Naive thymus-derived CD4-positive, alpha-beta T cell (primary cell): ENCODE measurements at regions not wholly inside any gene's neighbourhood (a gene's known extent, or its start where the extent isn't known, plus 50 kb on each side); places are given as distances from the start of the nearest gene placed in this dataset.
A peak's percentile ranks its signal among the peaks of the same experiment; 100 is the strongest.

ENCODE experiments used
- ATAC-seq: fragments of 150-1000 bp; cut with Tn5 transposase; 2 replicates; pipeline ENCODE4 v1.10.0; 2021; ENCODE audit warnings: mild to moderate bottlenecking, moderate library complexity
- CTCF ChIA-PET: fragments of 350-600 bp; sonication (Branson Sonifier 250); formaldehyde crosslinking; loops from one replicate; lab custom pipeline; 2021; ENCODE audit warnings: antibody characterized with exemption; lab: Charles Lee
- POLR2A ChIA-PET: fragments of 350-600 bp; sonication (Branson Sonifier 250); formaldehyde crosslinking; loops from one replicate; lab custom pipeline; 2021; ENCODE audit warnings: antibody characterized with exemption, inconsistent platforms; lab: Charles Lee
- DNase-seq, 9 donors: peaks; one replicate each; pipeline versions ENCODE4 v3.0.0 to v3.0.0-alpha.2; 2020 to 2022; ENCODE audit warnings: mixed read lengths in 1 of 9
- H3K27ac ChIP-seq: one replicate; pipeline ENCODE4 v1.7.0; 2013; ENCODE audit warnings: mild to moderate bottlenecking, low read depth, low read length, moderate library complexity
- H3K27me3 ChIP-seq, 2 donors: one replicate each; pipeline ENCODE4 v1.7.0; 2013; ENCODE audit warnings: low read length in 2 of 2, mild to moderate bottlenecking in 2 of 2, moderate library complexity in 2 of 2; ENCODE audit not compliant: control insufficient read depth in 2 of 2, insufficient read depth in 2 of 2
- H3K36me3 ChIP-seq, 3 experiments: 1 replicate in 2 of 3; 2 replicates in 1 of 3; pipeline ENCODE4 v1.7.0; 2013; ENCODE audit warnings: low read length in 3 of 3, mild to moderate bottlenecking in 3 of 3, moderate library complexity in 1 of 3; ENCODE audit not compliant: insufficient read depth in 3 of 3, control insufficient read depth in 2 of 3
- H3K4me1 ChIP-seq, 2 donors: one replicate each; pipeline ENCODE4 v1.7.0; 2013; ENCODE audit warnings: low read length in 2 of 2, mild to moderate bottlenecking in 2 of 2, moderate library complexity in 1 of 2; ENCODE audit not compliant: control insufficient read depth in 2 of 2, insufficient read depth in 2 of 2
- H3K4me3 ChIP-seq: 2 replicates; pipeline ENCODE4 v1.7.0; 2013; ENCODE audit warnings: mild to moderate bottlenecking, low read length
- H3K9me3 ChIP-seq, 3 experiments: 1 replicate in 2 of 3; 2 replicates in 1 of 3; pipeline ENCODE4 v1.7.0; 2013; ENCODE audit warnings: low read length in 3 of 3; ENCODE audit not compliant: control insufficient read depth in 2 of 3
- H3K27ac Mint-ChIP-seq, 9 donors: one replicate each; pipeline ENCODE4 v1.8.0; 2020 to 2022; ENCODE audit warnings: mixed read lengths in 9 of 9, mild to moderate bottlenecking in 8 of 9, moderate library complexity in 5 of 9, inconsistent platforms in 2 of 9
- H3K27me3 Mint-ChIP-seq, 5 donors: one replicate each; pipeline ENCODE4 v1.8.0; 2021 to 2022; ENCODE audit warnings: mixed read lengths in 5 of 5, mild to moderate bottlenecking in 1 of 5
- H3K36me3 Mint-ChIP-seq, 5 donors: one replicate each; pipeline ENCODE4 v1.8.0; 2020 to 2022; ENCODE audit warnings: mixed read lengths in 5 of 5, mild to moderate bottlenecking in 3 of 5, inconsistent platforms in 1 of 5
- H3K4me1 Mint-ChIP-seq, 7 donors: one replicate each; pipeline ENCODE4 v1.8.0; 2020 to 2022; ENCODE audit warnings: mixed read lengths in 7 of 7, mild to moderate bottlenecking in 3 of 7, inconsistent platforms in 1 of 7
- H3K4me3 Mint-ChIP-seq, 10 donors: one replicate each; pipeline ENCODE4 v1.8.0; 2020 to 2022; ENCODE audit warnings: mild to moderate bottlenecking in 10 of 10, mixed read lengths in 10 of 10, moderate library complexity in 6 of 10, inconsistent platforms in 2 of 10
- H3K9me3 Mint-ChIP-seq, 11 donors: one replicate each; pipeline ENCODE4 v1.8.0; 2020 to 2022; ENCODE audit warnings: mixed read lengths in 11 of 11, mild to moderate bottlenecking in 4 of 11, inconsistent platforms in 1 of 11, moderate library complexity in 1 of 11
- intact Hi-C, 2 donors: fragments of 100-400 bp; cut with micrococcal nuclease; formaldehyde crosslinking; loops; one replicate each; pipeline ENCODE4 v1.15.1; 2023

- intact Hi-C loops: no loop called here
- no peaks in the 10 kb centered on the region for H3K4me1 Mint-ChIP-seq
- CTCF ChIA-PET: interaction anchor here (0.6 kb wide), 1 partner anchor 20 kb away, joined by 3 read pairs; no protein-coding TSS in a partner anchor
- Histone ChIP-seq H3K4me3 (no peak overlapping the region), H3K4me1 (no peaks in the 10 kb centered on the region), H3K36me3 (no peaks in the 10 kb centered on the region), H3K27ac (no peak overlapping the region), H3K27me3 (no peaks in the 10 kb centered on the region), H3K9me3 (no peaks in the 10 kb centered on the region)
- no peak overlapping the region for H3K4me3 Mint-ChIP-seq
- H3K27me3 Mint-ChIP-seq: peaks cover 0 to 40% (median 19%) of the 10 kb centered on the region in 5 donors
- H3K9me3 Mint-ChIP-seq: peaks cover 0 to 19% (median 3%) of the 10 kb centered on the region in 11 donors
- no peak for ATAC-seq
- no peak for DNase-seq
- H3K27ac Mint-ChIP-seq: no peak overlapping the region
- POLR2A ChIA-PET: no interaction called here
- H3K36me3 Mint-ChIP-seq: peaks cover 0 to 4% (median 3%) of the 10 kb centered on the region in 5 donors
These were observed 433.4 kb downstream of the BRD1 start for GRCh38 chr22:49394116-49394785.

GRCh38 chr22:49393526-49393925 is 434.1 kb downstream of the BRD1 start:
- peaks cover 0 to 40% (median 19%) of the 10 kb centered on the region in 5 donors for H3K27me3 Mint-ChIP-seq
- Histone ChIP-seq H3K4me1 (no peaks in the 10 kb centered on the region), H3K27ac (no peak overlapping the region), H3K9me3 (no peaks in the 10 kb centered on the region), H3K27me3 (no peaks in the 10 kb centered on the region), H3K36me3 (no peaks in the 10 kb centered on the region), H3K4me3 (no peak overlapping the region)
- no peak for ATAC-seq
- peaks cover 0 to 4% (median 3%) of the 10 kb centered on the region in 5 donors for H3K36me3 Mint-ChIP-seq
- peak overlapping the region in 1 of 10 donors; percentile 39 for H3K4me3 Mint-ChIP-seq
- no peak for DNase-seq
- intact Hi-C loops: no loop called here
- no peak overlapping the region for H3K27ac Mint-ChIP-seq
- CTCF ChIA-PET: interaction anchor here (0.6 kb wide), 1 partner anchor 19 kb away, joined by 3 read pairs; no protein-coding TSS in a partner anchor
- POLR2A ChIA-PET: no interaction called here
- peaks cover 0 to 23% (median 4%) of the 10 kb centered on the region in 11 donors for H3K9me3 Mint-ChIP-seq
- H3K4me1 Mint-ChIP-seq: no peaks in the 10 kb centered on the region

- CTCF ChIA-PET: no interaction called here
These were observed 434.7 kb downstream of the BRD1 start for GRCh38 chr22:49392841-49393510.

GRCh38 chr22:49392247-49392646 is 435.4 kb downstream of the BRD1 start:
- H3K27ac ChIP-seq: no peak overlapping the region
- DNase-seq: no peak
- no peak for ATAC-seq
- Mint-ChIP-seq H3K9me3 (peaks cover 0 to 23% (median 6%) of the 10 kb centered on the region in 11 donors), H3K36me3 (peaks cover 0 to 4% (median 3%) of the 10 kb centered on the region in 5 donors), H3K4me3 (no peak overlapping the region), H3K27me3 (peaks cover 0 to 34% (median 19%) of the 10 kb centered on the region in 5 donors), H3K4me1 (no peaks in the 10 kb centered on the region), H3K27ac (no peak overlapping the region)
- no peaks in the 10 kb centered on the region for H3K9me3 ChIP-seq
- ChIA-PET POLR2A (no interaction called here), CTCF (no interaction called here)
- no peaks in the 10 kb centered on the region for H3K36me3 ChIP-seq
- no peaks in the 10 kb centered on the region for H3K4me1 ChIP-seq
- H3K27me3 ChIP-seq: no peaks in the 10 kb centered on the region
- H3K4me3 ChIP-seq: no peak overlapping the region
- intact Hi-C loops: no loop called here

More at GRCh38 chr22:49392841-49393510, 434.7 kb downstream of the BRD1 start:
- no peak overlapping the region for H3K27ac ChIP-seq
- H3K27me3 ChIP-seq: no peaks in the 10 kb centered on the region
- POLR2A ChIA-PET: no interaction called here
- H3K9me3 ChIP-seq: no peaks in the 10 kb centered on the region
- H3K4me1 Mint-ChIP-seq: no peaks in the 10 kb centered on the region
- no peaks in the 10 kb centered on the region for H3K36me3 ChIP-seq
- ATAC-seq: no peak
- peak overlapping the region in 1 of 10 donors; percentile 39 for H3K4me3 Mint-ChIP-seq
- no peak overlapping the region for H3K4me3 ChIP-seq
- H3K9me3 Mint-ChIP-seq: peaks cover 0 to 23% (median 6%) of the 10 kb centered on the region in 11 donors
- no peak overlapping the region for H3K27ac Mint-ChIP-seq
- H3K27me3 Mint-ChIP-seq: peaks cover 0 to 40% (median 19%) of the 10 kb centered on the region in 5 donors
- H3K4me1 ChIP-seq: no peaks in the 10 kb centered on the region
- DNase-seq: no peak
- intact Hi-C loops: no loop called here
- H3K36me3 Mint-ChIP-seq: peaks cover 0 to 4% (median 3%) of the 10 kb centered on the region in 5 donors

- Histone ChIP-seq H3K9me3 (no peaks in the 10 kb centered on the region), H3K36me3 (no peaks in the 10 kb centered on the region), H3K27ac (no peak overlapping the region), H3K4me3 (no peak overlapping the region), H3K4me1 (no peaks in the 10 kb centered on the region), H3K27me3 (no peaks in the 10 kb centered on the region)
- no peak for ATAC-seq
- peaks cover 0 to 4% (median 3%) of the 10 kb centered on the region in 5 donors for H3K36me3 Mint-ChIP-seq
- H3K27me3 Mint-ChIP-seq: peaks cover 0 to 34% (median 19%) of the 10 kb centered on the region in 5 donors
- CTCF ChIA-PET: no interaction called here
- no peak for DNase-seq
- intact Hi-C loops: no loop called here
- POLR2A ChIA-PET: no interaction called here
- H3K4me3 Mint-ChIP-seq: no peak overlapping the region
- H3K4me1 Mint-ChIP-seq: no peaks in the 10 kb centered on the region
- peaks cover 0 to 23% (median 6%) of the 10 kb centered on the region in 11 donors for H3K9me3 Mint-ChIP-seq
- no peak overlapping the region for H3K27ac Mint-ChIP-seq
These were observed 436.2 kb downstream of the BRD1 start for GRCh38 chr22:49391436-49391835.

GRCh38 chr22:49390954-49391353 is 436.7 kb downstream of the BRD1 start:
- Mint-ChIP-seq H3K36me3 (peaks cover 0 to 4% (median 3%) of the 10 kb centered on the region in 5 donors), H3K27me3 (peaks cover 0 to 34% (median 19%) of the 10 kb centered on the region in 5 donors), H3K9me3 (peaks cover 0 to 23% (median 6%) of the 10 kb centered on the region in 11 donors), H3K4me3 (no peak overlapping the region), H3K27ac (no peak overlapping the region), H3K4me1 (no peaks in the 10 kb centered on the region)
- ChIA-PET CTCF (no interaction called here), POLR2A (no interaction called here)
- Histone ChIP-seq H3K9me3 (no peaks in the 10 kb centered on the region), H3K36me3 (no peaks in the 10 kb centered on the region), H3K4me3 (no peak overlapping the region), H3K27ac (no peak overlapping the region), H3K27me3 (no peaks in the 10 kb centered on the region), H3K4me1 (no peaks in the 10 kb centered on the region)
- intact Hi-C loops: no loop called here
- no peak for ATAC-seq
- DNase-seq: no peak
